ENCODE measurements at regions not wholly inside any gene's neighbourhood (a gene's known extent, or its start where the extent isn't known, plus 50 kb on each side); places are given as distances from the start of the nearest gene placed in this dataset.

DNA sequence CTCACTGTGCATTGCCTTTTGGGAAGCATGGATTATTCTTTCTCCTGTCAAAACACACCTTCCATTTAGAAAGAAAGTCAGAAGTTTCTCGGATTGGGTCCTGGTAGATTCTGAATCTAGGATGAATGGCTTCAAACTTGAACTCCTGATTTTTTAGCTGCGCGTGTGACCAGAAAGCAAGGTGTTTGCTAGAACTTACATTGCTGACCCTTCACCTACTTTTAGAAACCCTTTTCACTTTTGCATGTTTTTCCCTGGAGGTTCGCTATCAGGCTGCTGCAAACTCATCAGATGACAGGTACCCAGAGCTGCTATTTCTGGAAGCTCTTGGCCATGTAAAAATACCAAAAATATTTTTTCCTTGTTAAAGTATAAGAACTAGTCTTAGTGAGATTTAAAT, 132.0 kb downstream of the QPCT start:
- Histone ChIP-seq H2AFZ (peak overlapping the region; percentile 53), H3K36me3 (ENCODE audit: control insufficient read depth, insufficient read depth, low read length) (no peaks in the 10 kb centered on the region), H3K9me3 (ENCODE audit: control insufficient read depth, low read length) (no peaks in the 10 kb centered on the region), H3K27me3 (ENCODE audit: control insufficient read depth, insufficient read depth, low read length) (no peaks in the 10 kb centered on the region), H3K4me2 (ENCODE audit: low read length) (no peak overlapping the region), H3K79me2 (no peaks in the 10 kb centered on the region), H3K27ac (no peak overlapping the region), H3K9ac (no peak overlapping the region), H3K4me1 (no peaks in the 10 kb centered on the region), H3K4me3 (ENCODE audit: low read depth, low read length) (no peak overlapping the region)
- TF ChIP-seq, protein P1, sequence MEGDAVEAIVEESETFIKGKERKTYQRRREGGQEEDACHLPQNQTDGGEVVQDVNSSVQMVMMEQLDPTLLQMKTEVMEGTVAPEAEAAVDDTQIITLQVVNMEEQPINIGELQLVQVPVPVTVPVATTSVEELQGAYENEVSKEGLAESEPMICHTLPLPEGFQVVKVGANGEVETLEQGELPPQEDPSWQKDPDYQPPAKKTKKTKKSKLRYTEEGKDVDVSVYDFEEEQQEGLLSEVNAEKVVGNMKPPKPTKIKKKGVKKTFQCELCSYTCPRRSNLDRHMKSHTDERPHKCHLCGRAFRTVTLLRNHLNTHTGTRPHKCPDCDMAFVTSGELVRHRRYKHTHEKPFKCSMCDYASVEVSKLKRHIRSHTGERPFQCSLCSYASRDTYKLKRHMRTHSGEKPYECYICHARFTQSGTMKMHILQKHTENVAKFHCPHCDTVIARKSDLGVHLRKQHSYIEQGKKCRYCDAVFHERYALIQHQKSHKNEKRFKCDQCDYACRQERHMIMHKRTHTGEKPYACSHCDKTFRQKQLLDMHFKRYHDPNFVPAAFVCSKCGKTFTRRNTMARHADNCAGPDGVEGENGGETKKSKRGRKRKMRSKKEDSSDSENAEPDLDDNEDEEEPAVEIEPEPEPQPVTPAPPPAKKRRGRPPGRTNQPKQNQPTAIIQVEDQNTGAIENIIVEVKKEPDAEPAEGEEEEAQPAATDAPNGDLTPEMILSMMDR (IDR thresholded peaks at IDR 0.05): no peak

DNA sequence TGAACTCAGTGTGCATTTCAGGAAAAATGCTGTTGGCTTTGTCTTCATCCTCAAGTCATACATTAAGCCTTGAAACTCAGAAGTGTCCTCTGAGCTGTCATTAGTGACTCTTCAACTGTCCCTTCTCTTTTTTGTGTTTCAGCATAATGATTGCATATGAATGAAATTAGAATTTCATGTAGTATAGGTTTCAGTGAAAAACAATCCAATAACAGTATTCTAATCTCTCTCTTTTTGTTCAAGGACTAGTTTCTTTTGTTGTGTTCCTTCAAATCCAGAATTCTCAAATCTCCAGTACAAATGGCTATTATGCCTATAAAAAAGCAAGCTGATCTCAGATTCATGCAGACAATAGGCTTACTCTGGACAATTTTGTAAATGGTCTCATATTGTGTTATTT, 133.5 kb downstream of the QPCT start:
- H3K4me3 ChIP-seq (ENCODE audit: low read depth, low read length): no peak overlapping the region
- no peaks in the 10 kb centered on the region for H3K9me3 ChIP-seq (ENCODE audit: control insufficient read depth, low read length)
- H2AFZ ChIP-seq: no peak overlapping the region
- no peak overlapping the region for H3K9ac ChIP-seq
- H3K27ac ChIP-seq: no peak overlapping the region
- TF ChIP-seq, protein P1 (IDR thresholded peaks at IDR 0.05): no peak
- H3K4me2 ChIP-seq (ENCODE audit: low read length): no peak overlapping the region
- no peaks in the 10 kb centered on the region for H3K4me1 ChIP-seq
- H3K36me3 ChIP-seq (ENCODE audit: control insufficient read depth, insufficient read depth, low read length): no peaks in the 10 kb centered on the region
- H3K27me3 ChIP-seq (ENCODE audit: control insufficient read depth, insufficient read depth, low read length): no peaks in the 10 kb centered on the region
- H3K79me2 ChIP-seq: no peaks in the 10 kb centered on the region

DNA sequence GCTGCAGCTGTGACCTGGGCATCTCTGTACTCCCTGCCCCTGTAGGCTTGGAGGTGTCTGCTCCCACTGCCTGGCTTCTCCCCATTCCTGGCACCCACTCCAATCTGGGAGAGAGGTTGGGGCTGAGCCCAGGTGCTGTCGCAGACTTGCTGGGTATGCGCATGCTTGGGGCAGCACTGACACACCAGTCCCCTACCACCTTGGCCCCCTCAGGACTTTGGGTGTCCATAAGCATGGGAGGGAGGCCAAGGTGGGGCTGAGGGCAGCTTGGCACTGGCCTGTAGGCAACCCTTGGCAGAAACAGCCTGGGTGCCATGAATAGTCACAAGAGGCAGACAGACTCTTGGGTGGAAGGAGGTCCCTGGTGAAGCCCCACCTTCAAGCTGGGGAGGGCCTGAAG, 136.8 kb downstream of the QPCT start:
- Histone ChIP-seq H3K27me3 (ENCODE audit: control insufficient read depth, insufficient read depth, low read length) (no peaks in the 10 kb centered on the region), H3K4me2 (ENCODE audit: low read length) (no peak overlapping the region), H3K27ac (no peak overlapping the region), H3K36me3 (ENCODE audit: control insufficient read depth, insufficient read depth, low read length) (no peaks in the 10 kb centered on the region), H3K79me2 (no peaks in the 10 kb centered on the region), H3K4me3 (ENCODE audit: low read depth, low read length) (no peak overlapping the region), H3K4me1 (no peaks in the 10 kb centered on the region), H3K9ac (no peak overlapping the region), H2AFZ (no peak overlapping the region), H3K9me3 (ENCODE audit: control insufficient read depth, low read length) (no peaks in the 10 kb centered on the region)
- TF ChIP-seq, protein P1 (IDR thresholded peaks at IDR 0.05): no peak

DNA sequence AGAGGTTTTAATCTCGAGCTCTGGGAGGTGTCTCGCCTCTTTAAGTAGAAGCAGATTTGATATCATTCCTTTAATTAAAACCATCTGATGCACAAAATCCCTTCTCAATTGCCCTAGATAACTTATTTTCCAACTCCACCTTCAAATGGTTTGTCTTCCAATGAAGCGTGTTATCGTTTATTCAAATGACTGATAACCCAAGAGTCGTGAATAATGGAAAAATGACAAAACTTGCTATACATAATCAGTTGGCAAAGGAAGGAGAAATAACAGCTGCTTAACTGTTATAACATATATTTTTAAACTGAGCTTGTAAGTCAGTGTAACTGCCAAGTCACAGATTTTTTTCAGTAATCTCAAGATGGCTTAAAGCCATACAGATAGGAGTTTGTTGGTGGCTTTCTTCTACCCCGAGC, 144.6 kb downstream of the QPCT start:
- Histone ChIP-seq H3K79me2 (no peaks in the 10 kb centered on the region), H3K9me3 (ENCODE audit: control insufficient read depth, low read length) (no peaks in the 10 kb centered on the region)

DNA sequence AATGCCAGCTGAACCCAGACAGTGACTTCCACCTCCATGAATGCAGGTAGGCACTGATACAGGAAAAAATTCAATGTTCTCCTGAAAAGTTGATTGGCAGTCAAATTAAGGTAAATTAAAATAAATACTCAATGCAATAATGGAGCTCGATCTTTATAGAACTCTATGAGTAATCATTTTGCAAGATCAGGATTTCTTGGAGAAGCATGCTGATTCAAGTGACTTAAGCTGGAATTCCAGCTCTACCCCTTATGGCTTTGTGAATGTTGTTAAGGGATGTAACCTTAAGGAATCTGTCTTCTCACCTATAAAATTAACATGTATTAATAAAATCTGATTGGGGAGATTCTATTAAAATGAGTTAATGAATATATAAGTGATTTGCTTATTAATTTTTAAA, 145.1 kb downstream of the QPCT start:
- Histone ChIP-seq H2AFZ (no peak overlapping the region), H3K79me2 (no peaks in the 10 kb centered on the region), H3K36me3 (ENCODE audit: control insufficient read depth, insufficient read depth, low read length) (no peaks in the 10 kb centered on the region), H3K4me3 (ENCODE audit: low read depth, low read length) (no peak overlapping the region), H3K4me1 (no peaks in the 10 kb centered on the region), H3K4me2 (ENCODE audit: low read length) (no peak overlapping the region), H3K9ac (no peak overlapping the region), H3K27ac (no peak overlapping the region), H3K9me3 (ENCODE audit: control insufficient read depth, low read length) (no peaks in the 10 kb centered on the region), H3K27me3 (ENCODE audit: control insufficient read depth, insufficient read depth, low read length) (no peaks in the 10 kb centered on the region)
- TF ChIP-seq, protein P1 (IDR thresholded peaks at IDR 0.05): no peak

More for the DNA sequence above, 144.6 kb downstream of the QPCT start:
- TF ChIP-seq, protein P1 (IDR thresholded peaks at IDR 0.05): no peak
- H3K4me2 ChIP-seq (ENCODE audit: low read length): no peak overlapping the region
- H3K4me3 ChIP-seq (ENCODE audit: low read depth, low read length): no peak overlapping the region
- H3K9ac ChIP-seq: no peak overlapping the region
- H2AFZ ChIP-seq: no peak overlapping the region
- no peaks in the 10 kb centered on the region for H3K4me1 ChIP-seq
- no peaks in the 10 kb centered on the region for H3K36me3 ChIP-seq (ENCODE audit: control insufficient read depth, insufficient read depth, low read length)
- H3K27me3 ChIP-seq (ENCODE audit: control insufficient read depth, insufficient read depth, low read length): no peaks in the 10 kb centered on the region
- no peak overlapping the region for H3K27ac ChIP-seq

Data from parathyroid adenoma (tissue), 2 donors.